Lower leg skin (tissue), 4 donors: ENCODE measurements at regions not wholly inside any gene's neighbourhood (a gene's known extent, or its start where the extent isn't known, plus 50 kb on each side); places are given as distances from the start of the nearest gene placed in this dataset.
"Not testable (repeated sequence)": the region's sequence is repeated elsewhere in the genome, so short reads cannot be mapped to it uniquely, and the experiment has no call there.

Experiments
- DNase-seq, 2 donors: peaks; one replicate each; pipeline ENCODE4 v3.0.0-alpha.2; 2019; ENCODE audit warnings: low spot score in 2 of 2
- H3K4me3 ChIP-seq: fragments of 200-600 bp; sonication (generic); 2 replicates; pipeline ENCODE4 v1.5.1; 2017; ENCODE audit warnings: mild to moderate bottlenecking, low read depth; ENCODE audit not compliant: poor library complexity, severe bottlenecking
- POLR2A ChIP-seq, 2 donors: fragments of 450-650 bp; IDR thresholded peaks; one replicate each; pipeline ENCODE4 v1.6.1; 2016 to 2017; ENCODE audit warnings: antibody characterized with exemption in 2 of 2, mild to moderate bottlenecking in 1 of 2, moderate library complexity in 1 of 2
- WGBS, 2 donors: methylation state at CpG; one replicate each; pipeline ENCODE4 v1.1.5; 2018; 5-methylcytosine and 5-hydroxymethylcytosine counted together
- intact Hi-C: fragments of 100-400 bp; cut with DNase I; formaldehyde crosslinking; loops from one replicate; pipeline ENCODE4 v1.15.0; 2023; ENCODE audit warnings: low total_unique reads
- TF ChIP-seq, protein P1 (sequence below), 3 donors: fragments of 450-650 bp; IDR thresholded peaks; one replicate each; pipeline ENCODE4 v1.5.1; 2016; ENCODE audit warnings: antibody characterized with exemption in 3 of 3, mild to moderate bottlenecking in 3 of 3, moderate library complexity in 2 of 3

DNA sequence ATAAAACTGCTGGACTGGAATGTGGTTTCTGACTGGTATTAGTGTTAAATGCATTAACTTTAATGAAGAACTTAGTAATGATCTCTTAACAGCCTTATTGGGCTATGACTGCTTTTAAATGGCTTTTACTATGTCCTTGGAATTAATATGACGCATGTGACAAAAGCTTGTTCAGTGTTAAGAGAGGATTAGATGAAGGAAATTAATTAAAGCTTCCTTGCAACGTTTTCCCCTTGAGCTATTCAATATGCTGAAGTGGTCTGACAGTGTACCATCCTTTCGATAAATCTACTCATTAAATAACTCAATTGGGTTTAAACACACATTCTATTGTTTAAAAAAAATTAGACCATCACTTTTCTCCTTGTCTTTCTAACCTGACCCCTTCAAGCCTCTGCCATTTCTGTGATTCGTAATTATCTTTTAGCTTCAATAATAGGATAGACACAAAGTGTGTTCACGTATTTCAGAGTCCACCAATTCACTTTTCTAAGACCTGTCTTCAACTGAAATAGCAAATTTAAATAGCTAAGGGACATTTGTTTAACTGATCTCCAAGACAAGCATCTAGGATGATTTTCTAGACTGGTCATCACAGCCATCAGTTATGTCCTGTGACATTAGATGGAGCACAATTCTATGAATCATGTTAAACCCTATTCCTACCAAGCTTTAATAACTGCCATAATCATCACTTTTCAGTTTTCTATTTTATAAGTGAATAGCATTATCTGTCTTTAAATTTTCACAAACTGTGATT is 1258.0 kb upstream of the CDH9 start:
- no peak for DNase-seq
- TF ChIP-seq, protein P1, sequence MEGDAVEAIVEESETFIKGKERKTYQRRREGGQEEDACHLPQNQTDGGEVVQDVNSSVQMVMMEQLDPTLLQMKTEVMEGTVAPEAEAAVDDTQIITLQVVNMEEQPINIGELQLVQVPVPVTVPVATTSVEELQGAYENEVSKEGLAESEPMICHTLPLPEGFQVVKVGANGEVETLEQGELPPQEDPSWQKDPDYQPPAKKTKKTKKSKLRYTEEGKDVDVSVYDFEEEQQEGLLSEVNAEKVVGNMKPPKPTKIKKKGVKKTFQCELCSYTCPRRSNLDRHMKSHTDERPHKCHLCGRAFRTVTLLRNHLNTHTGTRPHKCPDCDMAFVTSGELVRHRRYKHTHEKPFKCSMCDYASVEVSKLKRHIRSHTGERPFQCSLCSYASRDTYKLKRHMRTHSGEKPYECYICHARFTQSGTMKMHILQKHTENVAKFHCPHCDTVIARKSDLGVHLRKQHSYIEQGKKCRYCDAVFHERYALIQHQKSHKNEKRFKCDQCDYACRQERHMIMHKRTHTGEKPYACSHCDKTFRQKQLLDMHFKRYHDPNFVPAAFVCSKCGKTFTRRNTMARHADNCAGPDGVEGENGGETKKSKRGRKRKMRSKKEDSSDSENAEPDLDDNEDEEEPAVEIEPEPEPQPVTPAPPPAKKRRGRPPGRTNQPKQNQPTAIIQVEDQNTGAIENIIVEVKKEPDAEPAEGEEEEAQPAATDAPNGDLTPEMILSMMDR (IDR thresholded peaks at IDR 0.05), result no peak
- TF ChIP-seq POLR2A (IDR thresholded peaks at IDR 0.05), result no peak
- H3K4me3 ChIP-seq, result no peak overlapping the region
- intact Hi-C loops, result no loop called here
- 76 to 78% methylated on average over 5 of the region's 5 CpGs for WGBS, 2 donors

DNA sequence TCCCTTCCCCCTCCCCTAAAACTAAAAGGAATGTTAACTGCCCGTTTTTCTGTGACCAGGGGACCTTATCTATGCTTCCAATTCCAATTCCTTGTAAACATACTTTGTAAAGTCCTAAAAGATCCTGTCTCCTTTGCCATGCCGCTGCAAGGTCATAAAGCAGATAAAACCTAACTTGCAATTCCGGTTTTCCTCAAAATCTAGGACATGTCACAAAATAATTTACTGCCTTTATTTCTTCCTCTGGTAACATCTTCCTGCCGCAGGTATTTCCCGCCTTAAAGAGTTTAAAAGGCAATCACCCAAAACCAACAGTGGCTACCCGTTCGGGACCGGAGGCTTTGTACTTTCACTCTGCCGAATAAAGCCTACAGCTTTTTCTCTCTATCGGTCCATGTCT is 1248.6 kb upstream of the CDH9 start:
- intact Hi-C loops, DNase-seq, H3K4me3 ChIP-seq: not testable (repeated sequence)
- 46 to 52% methylated on average over 10 of the region's 10 CpGs for WGBS, 2 donors

DNA sequence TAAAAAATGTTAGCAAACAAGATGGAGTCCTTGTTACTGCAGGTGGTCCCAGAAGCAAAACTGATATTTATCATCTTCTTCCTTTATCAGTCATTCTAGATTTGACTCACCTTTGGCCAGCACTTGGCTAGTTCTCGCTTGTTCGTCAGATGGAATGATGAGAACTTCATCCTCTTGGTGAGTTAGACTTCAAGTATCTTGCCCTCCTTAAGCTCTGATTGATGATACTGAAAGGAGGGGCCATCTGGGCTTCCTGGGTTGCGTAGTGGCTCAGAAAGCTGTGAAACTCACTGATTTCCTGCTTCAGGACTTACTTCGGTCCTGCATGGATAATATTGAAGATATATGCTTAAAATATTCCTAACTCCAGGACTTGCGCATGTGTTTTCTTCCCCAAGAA is 1248.2 kb upstream of the CDH9 start:
- 54 to 75% methylated on average over 5 of the region's 5 CpGs for WGBS, 2 donors
- no peak overlapping the region for H3K4me3 ChIP-seq
- TF ChIP-seq POLR2A (IDR thresholded peaks at IDR 0.05), result no peak
- TF ChIP-seq, protein P1 (IDR thresholded peaks at IDR 0.05), result no peak
- intact Hi-C loops, result no loop called here
- no peak for DNase-seq

DNA sequence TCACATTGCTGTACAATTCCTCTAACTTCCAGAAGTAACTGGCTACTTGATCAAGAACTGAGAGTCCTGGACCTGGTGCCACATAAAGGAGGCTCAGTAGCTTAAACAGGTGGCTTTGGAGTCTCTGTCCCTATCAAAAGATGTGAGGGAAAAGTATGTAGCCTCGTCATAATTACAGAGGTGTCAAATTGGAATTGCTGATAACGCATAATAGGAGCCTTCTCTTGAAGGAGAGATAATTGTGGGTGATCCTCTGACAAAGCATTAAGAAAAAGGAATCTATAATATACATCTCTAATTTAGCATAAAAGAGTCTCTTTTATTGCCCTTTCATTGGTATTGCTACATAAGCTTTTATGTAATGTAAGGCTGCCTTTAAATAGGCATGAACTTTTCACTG is 1246.4 kb upstream of the CDH9 start:
- H3K4me3 ChIP-seq, result no peak overlapping the region
- no peak for DNase-seq
- TF ChIP-seq, protein P1 (IDR thresholded peaks at IDR 0.05), result no peak
- no peak for TF ChIP-seq POLR2A (IDR thresholded peaks at IDR 0.05)
- 74 to 86% methylated on average over 2 of the region's 2 CpGs for WGBS, 2 donors
- intact Hi-C loops, result no loop called here

DNA sequence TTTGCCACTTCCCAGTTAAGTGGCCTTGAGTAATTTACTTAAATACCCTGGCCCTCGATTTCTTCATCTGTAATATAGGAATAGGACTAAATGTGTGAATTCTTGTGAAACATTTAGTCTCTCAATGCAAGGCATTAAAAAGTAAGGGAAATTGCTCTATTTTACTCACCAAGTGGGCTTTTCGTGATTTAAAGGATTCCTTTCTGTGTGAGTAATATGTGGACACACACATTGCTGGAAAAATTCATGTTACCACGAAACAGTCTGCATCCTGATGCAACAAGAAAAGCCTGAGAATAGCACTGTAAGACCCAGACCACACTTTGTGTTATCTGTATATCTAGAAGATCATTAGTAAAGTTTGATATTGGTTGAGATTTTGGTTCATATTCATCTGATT is 1243.0 kb upstream of the CDH9 start:
- no peak for DNase-seq
- no peak overlapping the region for H3K4me3 ChIP-seq
- TF ChIP-seq POLR2A (IDR thresholded peaks at IDR 0.05), result no peak
- TF ChIP-seq, protein P1 (IDR thresholded peaks at IDR 0.05), result no peak
- intact Hi-C loops, result no loop called here
- 65 to 73% methylated on average over 3 of the region's 3 CpGs for WGBS, 2 donors

DNA sequence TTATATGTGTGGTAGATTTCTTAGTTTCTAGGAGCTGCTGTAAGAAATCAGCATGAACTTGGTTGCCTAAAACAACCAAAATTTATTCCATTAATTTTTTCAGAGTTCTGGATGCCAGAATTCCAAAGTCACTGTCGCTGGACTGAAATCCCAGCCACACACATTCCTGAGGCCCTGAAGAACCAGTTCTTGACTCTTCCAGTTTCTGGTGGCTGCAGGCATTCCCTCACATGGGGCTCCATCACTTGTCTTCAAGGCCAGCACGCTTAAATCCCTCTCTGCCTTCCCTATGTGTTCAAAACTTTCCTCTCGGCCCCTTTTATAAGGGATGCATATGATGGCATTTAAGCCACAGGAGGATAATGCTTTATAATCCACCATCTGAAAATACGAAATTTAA is 1237.5 kb upstream of the CDH9 start:
- TF ChIP-seq, protein P1 (IDR thresholded peaks at IDR 0.05), result no peak
- no peak for TF ChIP-seq POLR2A (IDR thresholded peaks at IDR 0.05)
- no peak for DNase-seq
- H3K4me3 ChIP-seq, result no peak overlapping the region
- WGBS, 2 donors, result 57 to 68% methylated on average over 4 of the region's 4 CpGs
- intact Hi-C loops, result no loop called here
